ENCODE measurements at regions not wholly inside any gene's neighbourhood (a gene's known extent, or its start where the extent isn't known, plus 50 kb on each side); places are given as distances from the start of the nearest gene placed in this dataset.
"Not testable (repeated sequence)": the region's sequence is repeated elsewhere in the genome, so short reads cannot be mapped to it uniquely, and the experiment has no call there.

GRCh38 chr18:67139899-67140298, 376.6 kb downstream of the DSEL start:
- Histone ChIP-seq H3K9me3 (ENCODE audit: control extremely low read depth in 1 of 5, control insufficient read depth in 4 of 5, insufficient read depth in 2 of 5, low read depth in 1 of 5, low read length in 4 of 5) (no peaks in the 10 kb centered on the region), H3K27me3 (replicated peaks in 2 of 5; ENCODE audit: control insufficient read depth in 4 of 5, insufficient read depth in 5 of 5, low read length in 4 of 5) (no peaks in the 10 kb centered on the region), H3K36me3 (ENCODE audit: control insufficient read depth in 4 of 4, insufficient read depth in 4 of 4, low read length in 3 of 4) (no peaks in the 10 kb centered on the region), H3K4me1 (ENCODE audit: control extremely low read depth in 1 of 4, control insufficient read depth in 4 of 4, insufficient read depth in 4 of 4, low read length in 3 of 4) (no peaks in the 10 kb centered on the region), H3K27ac (ENCODE audit: insufficient read depth in 1 of 2, low read depth in 1 of 2, low read length in 2 of 2, poor library complexity in 1 of 2, severe bottlenecking in 2 of 2) (no peak overlapping the region), H3K4me3 (ENCODE audit: control insufficient read depth in 1 of 7, extremely low read depth in 1 of 7, insufficient read depth in 4 of 7, low read depth in 2 of 7, low read length in 6 of 7) (no peak overlapping the region)
- DNase-seq: no peak
- ChIA-PET POLR2A (no interaction called here), CTCF (no interaction called here)
- WGBS (ENCODE audit: insufficient coverage): no CpG with 5 or more reads among the region's 1 CpG

- CTCF ChIA-PET: interaction anchor here (0.9 to 1.7 kb wide), 2 partner anchors 10 to 1571 kb away, joined by 3 to 4 read pairs; no protein-coding TSS in a partner anchor
- H3K27me3 ChIP-seq (replicated peaks in 2 of 5; ENCODE audit: control insufficient read depth in 4 of 5, insufficient read depth in 5 of 5, low read length in 4 of 5): no peaks in the 10 kb centered on the region
- no peak for DNase-seq
- WGBS (ENCODE audit: insufficient coverage): 84% methylated on average over 2 of the region's 4 CpGs
- no peak overlapping the region for H3K27ac ChIP-seq (ENCODE audit: insufficient read depth in 1 of 2, low read depth in 1 of 2, low read length in 2 of 2, poor library complexity in 1 of 2, severe bottlenecking in 2 of 2)
- no peak overlapping the region for H3K4me3 ChIP-seq (ENCODE audit: control insufficient read depth in 1 of 7, extremely low read depth in 1 of 7, insufficient read depth in 4 of 7, low read depth in 2 of 7, low read length in 6 of 7)
- H3K9me3 ChIP-seq (ENCODE audit: control extremely low read depth in 1 of 5, control insufficient read depth in 4 of 5, insufficient read depth in 2 of 5, low read depth in 1 of 5, low read length in 4 of 5): no peaks in the 10 kb centered on the region
- POLR2A ChIA-PET: no interaction called here
- H3K4me1 ChIP-seq (ENCODE audit: control extremely low read depth in 1 of 4, control insufficient read depth in 4 of 4, insufficient read depth in 4 of 4, low read length in 3 of 4): no peaks in the 10 kb centered on the region
- H3K36me3 ChIP-seq (ENCODE audit: control insufficient read depth in 4 of 4, insufficient read depth in 4 of 4, low read length in 3 of 4): no peaks in the 10 kb centered on the region
Measured at GRCh38 chr18:67135981-67136380, 380.5 kb downstream of the DSEL start.

- WGBS (ENCODE audit: insufficient coverage): 80% methylated on average over 1 of the region's 4 CpGs
- H3K9me3 ChIP-seq (ENCODE audit: control extremely low read depth in 1 of 5, control insufficient read depth in 4 of 5, insufficient read depth in 2 of 5, low read depth in 1 of 5, low read length in 4 of 5): no peaks in the 10 kb centered on the region
- no peaks in the 10 kb centered on the region for H3K36me3 ChIP-seq (ENCODE audit: control insufficient read depth in 4 of 4, insufficient read depth in 4 of 4, low read length in 3 of 4)
- no peaks in the 10 kb centered on the region for H3K27me3 ChIP-seq (replicated peaks in 2 of 5; ENCODE audit: control insufficient read depth in 4 of 5, insufficient read depth in 5 of 5, low read length in 4 of 5)
- H3K4me1 ChIP-seq (ENCODE audit: control extremely low read depth in 1 of 4, control insufficient read depth in 4 of 4, insufficient read depth in 4 of 4, low read length in 3 of 4): no peaks in the 10 kb centered on the region
- no peak for DNase-seq
- ChIA-PET POLR2A (no interaction called here), CTCF (interaction anchor here (0.9 kb wide), 1 partner anchor 1570 kb away, joined by 3 read pairs; no protein-coding TSS in a partner anchor)
- no peak overlapping the region for H3K27ac ChIP-seq (ENCODE audit: insufficient read depth in 1 of 2, low read depth in 1 of 2, low read length in 2 of 2, poor library complexity in 1 of 2, severe bottlenecking in 2 of 2)
- H3K4me3 ChIP-seq (ENCODE audit: control insufficient read depth in 1 of 7, extremely low read depth in 1 of 7, insufficient read depth in 4 of 7, low read depth in 2 of 7, low read length in 6 of 7): no peak overlapping the region
Measured at GRCh38 chr18:67134911-67135310, 381.6 kb downstream of the DSEL start.

GRCh38 chr18:67133669-67134068, 382.9 kb downstream of the DSEL start:
- CTCF ChIA-PET: no interaction called here
- WGBS (ENCODE audit: insufficient coverage): 60% methylated on average over 1 of the region's 3 CpGs

GRCh38 chr18:67132919-67133318, 383.6 kb downstream of the DSEL start:
- H3K4me1 ChIP-seq (ENCODE audit: control extremely low read depth in 1 of 4, control insufficient read depth in 4 of 4, insufficient read depth in 4 of 4, low read length in 3 of 4): no peaks in the 10 kb centered on the region
- H3K9me3 ChIP-seq (ENCODE audit: control extremely low read depth in 1 of 5, control insufficient read depth in 4 of 5, insufficient read depth in 2 of 5, low read depth in 1 of 5, low read length in 4 of 5): no peaks in the 10 kb centered on the region
- WGBS (ENCODE audit: insufficient coverage): 100% methylated on average over 1 of the region's 2 CpGs
- no peak overlapping the region for H3K4me3 ChIP-seq (ENCODE audit: control insufficient read depth in 1 of 7, extremely low read depth in 1 of 7, insufficient read depth in 4 of 7, low read depth in 2 of 7, low read length in 6 of 7)
- POLR2A ChIA-PET: no interaction called here
- CTCF ChIA-PET: interaction anchor here (0.7 kb wide), 1 partner anchor 14 kb away, joined by 3 read pairs; no protein-coding TSS in a partner anchor
- DNase-seq: no peak
- no peaks in the 10 kb centered on the region for H3K27me3 ChIP-seq (replicated peaks in 2 of 5; ENCODE audit: control insufficient read depth in 4 of 5, insufficient read depth in 5 of 5, low read length in 4 of 5)
- H3K27ac ChIP-seq (ENCODE audit: insufficient read depth in 1 of 2, low read depth in 1 of 2, low read length in 2 of 2, poor library complexity in 1 of 2, severe bottlenecking in 2 of 2): no peak overlapping the region
- H3K36me3 ChIP-seq (ENCODE audit: control insufficient read depth in 4 of 4, insufficient read depth in 4 of 4, low read length in 3 of 4): no peaks in the 10 kb centered on the region

More at GRCh38 chr18:67133669-67134068, 382.9 kb downstream of the DSEL start:
- POLR2A ChIA-PET: no interaction called here
- no peaks in the 10 kb centered on the region for H3K27me3 ChIP-seq (replicated peaks in 2 of 5; ENCODE audit: control insufficient read depth in 4 of 5, insufficient read depth in 5 of 5, low read length in 4 of 5)
- H3K4me3 ChIP-seq (ENCODE audit: control insufficient read depth in 1 of 7, extremely low read depth in 1 of 7, insufficient read depth in 4 of 7, low read depth in 2 of 7, low read length in 6 of 7): no peak overlapping the region
- H3K27ac ChIP-seq (ENCODE audit: insufficient read depth in 1 of 2, low read depth in 1 of 2, low read length in 2 of 2, poor library complexity in 1 of 2, severe bottlenecking in 2 of 2): no peak overlapping the region
- H3K9me3 ChIP-seq (ENCODE audit: control extremely low read depth in 1 of 5, control insufficient read depth in 4 of 5, insufficient read depth in 2 of 5, low read depth in 1 of 5, low read length in 4 of 5): no peaks in the 10 kb centered on the region
- no peaks in the 10 kb centered on the region for H3K36me3 ChIP-seq (ENCODE audit: control insufficient read depth in 4 of 4, insufficient read depth in 4 of 4, low read length in 3 of 4)
- H3K4me1 ChIP-seq (ENCODE audit: control extremely low read depth in 1 of 4, control insufficient read depth in 4 of 4, insufficient read depth in 4 of 4, low read length in 3 of 4): no peaks in the 10 kb centered on the region
- DNase-seq: no peak

- H3K27me3 ChIP-seq (replicated peaks in 2 of 5; ENCODE audit: control insufficient read depth in 4 of 5, insufficient read depth in 5 of 5, low read length in 4 of 5): no peaks in the 10 kb centered on the region
- WGBS (ENCODE audit: insufficient coverage): no CpG with 5 or more reads among the region's 1 CpG
- no peak overlapping the region for H3K4me3 ChIP-seq (ENCODE audit: control insufficient read depth in 1 of 7, extremely low read depth in 1 of 7, insufficient read depth in 4 of 7, low read depth in 2 of 7, low read length in 6 of 7)
- ChIA-PET CTCF (no interaction called here), POLR2A (no interaction called here)
- H3K36me3 ChIP-seq (ENCODE audit: control insufficient read depth in 4 of 4, insufficient read depth in 4 of 4, low read length in 3 of 4): no peaks in the 10 kb centered on the region
- DNase-seq: no peak
- H3K27ac ChIP-seq (ENCODE audit: insufficient read depth in 1 of 2, low read depth in 1 of 2, low read length in 2 of 2, poor library complexity in 1 of 2, severe bottlenecking in 2 of 2): no peak overlapping the region
- H3K4me1 ChIP-seq (ENCODE audit: control extremely low read depth in 1 of 4, control insufficient read depth in 4 of 4, insufficient read depth in 4 of 4, low read length in 3 of 4): no peaks in the 10 kb centered on the region
- H3K9me3 ChIP-seq (ENCODE audit: control extremely low read depth in 1 of 5, control insufficient read depth in 4 of 5, insufficient read depth in 2 of 5, low read depth in 1 of 5, low read length in 4 of 5): no peaks in the 10 kb centered on the region
Measured at GRCh38 chr18:67131498-67131897, 385.0 kb downstream of the DSEL start.

- H3K36me3 ChIP-seq (ENCODE audit: control insufficient read depth in 4 of 4, insufficient read depth in 4 of 4, low read length in 3 of 4); H3K9me3 ChIP-seq (ENCODE audit: control extremely low read depth in 1 of 5, control insufficient read depth in 4 of 5, insufficient read depth in 2 of 5, low read depth in 1 of 5, low read length in 4 of 5); H3K27me3 ChIP-seq (replicated peaks in 2 of 5; ENCODE audit: control insufficient read depth in 4 of 5, insufficient read depth in 5 of 5, low read length in 4 of 5); H3K4me1 ChIP-seq (ENCODE audit: control extremely low read depth in 1 of 4, control insufficient read depth in 4 of 4, insufficient read depth in 4 of 4, low read length in 3 of 4); H3K4me3 ChIP-seq (ENCODE audit: control insufficient read depth in 1 of 7, extremely low read depth in 1 of 7, insufficient read depth in 4 of 7, low read depth in 2 of 7, low read length in 6 of 7); POLR2A ChIA-PET; DNase-seq; CTCF ChIA-PET; H3K27ac ChIP-seq (ENCODE audit: insufficient read depth in 1 of 2, low read depth in 1 of 2, low read length in 2 of 2, poor library complexity in 1 of 2, severe bottlenecking in 2 of 2): not testable (repeated sequence)
- 96% methylated on average over 9 of the region's 32 CpGs for WGBS (ENCODE audit: insufficient coverage)
Measured at GRCh38 chr18:67126751-67127150, 389.8 kb downstream of the DSEL start.
